GM12874 (cell line): ENCODE measurements at regions not wholly inside any gene's neighbourhood (a gene's known extent, or its start where the extent isn't known, plus 50 kb on each side); places are given as distances from the start of the nearest gene placed in this dataset.

ENCODE experiments used
- CTCF ChIP-seq: IDR thresholded peaks from 2 replicates; pipeline ENCODE4 v1.5.1; 2011; ENCODE audit warnings: low read depth, mild to moderate bottlenecking, control low read depth, low read length, moderate library complexity; ENCODE audit not compliant: insufficient read depth

GRCh38 chr2:4420032-4420431, 716.7 kb downstream of the DCDC2C start:
- TF ChIP-seq CTCF = no peak

- TF ChIP-seq CTCF = no peak
Observed at GRCh38 chr2:4424153-4424552, 720.8 kb downstream of the DCDC2C start.

- no peak for TF ChIP-seq CTCF
Observed at GRCh38 chr2:4427083-4427482, 723.7 kb downstream of the DCDC2C start.

GRCh38 chr2:4445821-4446220, 742.4 kb downstream of the DCDC2C start:
- TF ChIP-seq CTCF = no peak

GRCh38 chr2:4454907-4455306, 751.5 kb downstream of the DCDC2C start:
- TF ChIP-seq CTCF = no peak

- TF ChIP-seq CTCF = no peak
Observed at GRCh38 chr2:4455486-4456155, 752.2 kb downstream of the DCDC2C start.

- no peak for TF ChIP-seq CTCF
Observed at GRCh38 chr2:4464634-4465266, 761.4 kb downstream of the DCDC2C start.

GRCh38 chr2:4465671-4466070, 762.3 kb downstream of the DCDC2C start:
- no peak for TF ChIP-seq CTCF
